H1 (cell line): ENCODE measurements at regions not wholly inside any gene's neighbourhood (a gene's known extent, or its start where the extent isn't known, plus 50 kb on each side); places are given as distances from the start of the nearest gene placed in this dataset.

Experiments used
- BRCA1 ChIP-seq: IDR thresholded peaks from 2 replicates; pipeline ENCODE4 v1.6.1; 2012; ENCODE audit warnings: low read depth, low read length, improper control_type of control experiment
- CHD7 ChIP-seq: fragments of 300-600 bp; sonication (generic); IDR thresholded peaks from 2 replicates; pipeline ENCODE4 v1.7.1; 2012; ENCODE audit warnings: low read length, moderate library complexity, mild to moderate bottlenecking, inconsistent platforms; ENCODE audit not compliant: insufficient replicate concordance
- FOSL1 ChIP-seq: IDR thresholded peaks from 2 replicates; pipeline ENCODE4 v1.6.1; 2011; ENCODE audit warnings: mild to moderate bottlenecking, low read depth, low read length, moderate library complexity; ENCODE audit not compliant: insufficient read depth
- SP4 ChIP-seq: IDR thresholded peaks from 2 replicates; pipeline ENCODE4 v1.6.1; 2012; ENCODE audit warnings: low read length, inconsistent platforms

GRCh38 chr7:131182446-131183058 lies 145.1 kb upstream of the MKLN1 start (continued):
- TF ChIP-seq CHD7 (no peak), BRCA1 (no peak), SP4 (no peak), FOSL1 (no peak)
